Testis (tissue), 2 donors: ENCODE measurements at regions not wholly inside any gene's neighbourhood (a gene's known extent, or its start where the extent isn't known, plus 50 kb on each side); places are given as distances from the start of the nearest gene placed in this dataset.

ENCODE experiments used
- DNase-seq: peaks from one replicate; pipeline ENCODE4 v3.0.0-alpha.2; 2019
- H3K27ac ChIP-seq, 2 donors: fragments of 200-600 bp; sonication (generic); one replicate each; pipeline ENCODE4 v1.5.1; 2019
- H3K27me3 ChIP-seq: fragments of 200-600 bp; sonication (generic); one replicate; pipeline ENCODE4 v1.5.1; 2019
- H3K36me3 ChIP-seq: fragments of 200-600 bp; sonication (generic); one replicate; pipeline ENCODE4 v1.5.1; 2017; ENCODE audit warnings: low read depth; ENCODE audit errors: missing control alignments
- H3K4me1 ChIP-seq: fragments of 200-600 bp; sonication (generic); one replicate; pipeline ENCODE4 v1.5.1; 2019
- H3K4me3 ChIP-seq, 2 donors: fragments of 200-600 bp; sonication (generic); one replicate each; pipeline ENCODE4 v1.5.1; 2017 to 2019
- H3K9me3 ChIP-seq: fragments of 200-600 bp; sonication (generic); one replicate; pipeline ENCODE4 v1.5.1; 2017
- CTCF ChIP-seq, 3 experiments: fragments of 450-650 bp in 2 of 3; fragments of 200-600 bp in 1 of 3; sonication (generic) in 1 of 3; IDR thresholded peaks; one replicate each; pipeline ENCODE4 v1.5.1; 2016 to 2019; ENCODE audit warnings: antibody characterized with exemption in 3 of 3, mild to moderate bottlenecking in 2 of 3, moderate library complexity in 1 of 3
- POLR2A ChIP-seq: fragments of 450-650 bp; IDR thresholded peaks from one replicate; pipeline ENCODE4 v1.6.1; 2017; ENCODE audit warnings: antibody characterized with exemption, mild to moderate bottlenecking, moderate library complexity
- WGBS, 2 donors: methylation state at CpG; one replicate each; pipeline ENCODE4 v1.1.5; 2018; 5-methylcytosine and 5-hydroxymethylcytosine counted together
- intact Hi-C: fragments of 100-400 bp; cut with DNase I; formaldehyde crosslinking; loops from one replicate; pipeline ENCODE4 v1.15.1; 2023; ENCODE audit warnings: low total_unique reads

GRCh38 chr12:86484473-86484872 lies 228.3 kb upstream of the MGAT4C start:
- Histone ChIP-seq H3K36me3 (no peaks in the 10 kb centered on the region), H3K27me3 (no peaks in the 10 kb centered on the region), H3K27ac (no peak overlapping the region), H3K4me1 (no peaks in the 10 kb centered on the region), H3K9me3 (no peaks in the 10 kb centered on the region), H3K4me3 (no peak overlapping the region)
- intact Hi-C loops, result no loop called here
- no peak for TF ChIP-seq CTCF (IDR thresholded peaks at IDR 0.05)
- no peak for DNase-seq
- WGBS, 2 donors, result 92 to 100% methylated on average over 4 of the region's 4 CpGs

- Histone ChIP-seq H3K27me3 (no peaks in the 10 kb centered on the region), H3K36me3 (no peaks in the 10 kb centered on the region), H3K4me1 (no peaks in the 10 kb centered on the region), H3K4me3 (no peak overlapping the region), H3K27ac (no peak overlapping the region), H3K9me3 (no peaks in the 10 kb centered on the region)
- 79 to 92% methylated on average over 2 of the region's 2 CpGs for WGBS, 2 donors
- TF ChIP-seq CTCF (IDR thresholded peaks at IDR 0.05), result no peak
- no peak for TF ChIP-seq POLR2A
- intact Hi-C loops, result no loop called here
- no peak for DNase-seq
These were observed 217.0 kb upstream of the MGAT4C start for GRCh38 chr12:86473231-86473630.

DNA sequence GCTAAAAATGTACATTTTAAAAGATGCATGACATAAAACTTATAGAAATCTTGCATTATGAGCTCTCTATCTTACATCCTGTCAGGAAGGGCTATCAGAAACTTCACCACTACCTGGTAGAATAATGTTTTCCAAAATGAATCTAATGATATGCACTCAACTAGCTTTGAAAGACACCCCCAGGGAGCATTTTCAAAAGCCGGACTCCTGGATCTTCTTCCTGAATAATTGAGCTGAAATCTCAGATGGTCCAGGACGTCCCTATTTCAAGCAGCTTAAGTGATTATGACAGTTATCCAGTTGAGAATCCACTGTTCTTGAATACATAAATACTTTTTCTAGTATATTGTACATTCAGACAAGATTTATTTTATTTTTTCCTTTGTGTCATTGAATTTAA lies 200.6 kb upstream of the MGAT4C start:
- no peaks in the 10 kb centered on the region for H3K9me3 ChIP-seq
- DNase-seq, result no peak
- 85 to 86% methylated on average over 2 of the region's 2 CpGs for WGBS, 2 donors
- H3K27me3 ChIP-seq, result no peaks in the 10 kb centered on the region
- H3K36me3 ChIP-seq, result no peaks in the 10 kb centered on the region
- no peak overlapping the region for H3K4me3 ChIP-seq
- no peak overlapping the region for H3K27ac ChIP-seq
- TF ChIP-seq CTCF (IDR thresholded peaks at IDR 0.05) (no peak), POLR2A (no peak)
- H3K4me1 ChIP-seq, result no peaks in the 10 kb centered on the region
- intact Hi-C loops, result no loop called here

GRCh38 chr12:86456241-86456640 lies 200.1 kb upstream of the MGAT4C start:
- DNase-seq, result no peak
- intact Hi-C loops, result no loop called here
- no peak overlapping the region for H3K4me3 ChIP-seq
- H3K27me3 ChIP-seq, result no peaks in the 10 kb centered on the region
- 87 to 93% methylated on average over 3 of the region's 3 CpGs for WGBS, 2 donors
- no peaks in the 10 kb centered on the region for H3K36me3 ChIP-seq
- H3K27ac ChIP-seq, result no peak overlapping the region
- no peak for TF ChIP-seq CTCF (IDR thresholded peaks at IDR 0.05)
- no peak for TF ChIP-seq POLR2A
- no peaks in the 10 kb centered on the region for H3K9me3 ChIP-seq
- no peaks in the 10 kb centered on the region for H3K4me1 ChIP-seq

DNA sequence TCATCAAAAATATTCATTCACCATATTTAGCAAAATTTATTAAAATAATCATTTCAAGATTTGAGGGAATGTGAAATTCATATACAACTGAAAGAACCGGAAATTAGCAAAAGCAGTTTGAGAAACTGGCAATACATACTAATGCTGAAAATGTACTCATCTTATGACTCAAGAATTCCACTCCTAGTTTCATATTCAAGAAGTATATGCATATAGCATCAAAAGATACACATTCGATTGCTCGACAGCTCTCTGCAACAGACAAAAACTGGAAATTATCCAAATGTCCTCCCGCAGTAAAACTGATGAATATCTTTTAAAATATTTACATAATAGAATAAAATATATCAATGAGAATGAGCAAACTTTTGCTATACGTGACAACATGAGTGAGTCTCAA lies 189.2 kb upstream of the MGAT4C start:
- H3K36me3 ChIP-seq, result no peaks in the 10 kb centered on the region
- H3K27me3 ChIP-seq, result no peaks in the 10 kb centered on the region
- 83 to 88% methylated on average over 5 of the region's 5 CpGs for WGBS, 2 donors
- intact Hi-C loops, result no loop called here
- no peak overlapping the region for H3K27ac ChIP-seq
- H3K4me1 ChIP-seq, result no peaks in the 10 kb centered on the region
- H3K9me3 ChIP-seq, result no peaks in the 10 kb centered on the region
- DNase-seq, result no peak
- H3K4me3 ChIP-seq, result no peak overlapping the region
- no peak for TF ChIP-seq CTCF (IDR thresholded peaks at IDR 0.05)
- no peak for TF ChIP-seq POLR2A
